K562 (cell line): ENCODE measurements at regions not wholly inside any gene's neighbourhood (a gene's known extent, or its start where the extent isn't known, plus 50 kb on each side); places are given as distances from the start of the nearest gene placed in this dataset.

Source experiments
- ATAC-seq: fragments of 200-7000 bp; cut with Tn5 transposase; 3 replicates; pipeline ENCODE4 v1.9.1; 2020; ENCODE audit warnings: moderate library complexity
- BruUV-seq: library from RNA; stranded (reverse); fragments of 400-500 nt; replicated peaks from 2 replicates; lab custom pipeline; 2021; lab: Mats Ljungman, UMichigan
- CTCF ChIA-PET: fragments of 300-600 bp; formaldehyde crosslinking; extraction: SDS; loops from one replicate; lab custom pipeline; 2021; ENCODE audit warnings: low intra/inter-chr PET ratio; lab: Yijun Ruan, JAX
- POLR2A ChIA-PET: fragments of 300-600, 350-650 bp; sonication (Branson Sonifier 250); formaldehyde crosslinking; extraction: SDS; loops from one replicate; lab custom pipeline; 2021; ENCODE audit warnings: antibody characterized with exemption, inconsistent platforms; lab: Yijun Ruan, JAX
- DNase-seq, 4 experiments: peaks; one replicate each; pipeline versions ENCODE4 v3.0.0 to v3.0.0-alpha.2; 2011 to 2018; ENCODE audit warnings: low spot score in 3 of 4, mixed read lengths in 3 of 4; ENCODE audit errors: extremely low read depth in 1 of 4
- FAIRE-seq: peaks from 2 replicates; lab custom pipeline; 2011; peaks lifted over from hg19 to GRCh38; lab: Jason Lieb, UNC
- H2AFZ ChIP-seq: 2 replicates; pipeline ENCODE4 v1.6.0; 2011; ENCODE audit warnings: low read depth, low read length, control low read depth, inconsistent platforms
- H3K27ac ChIP-seq: fragments of 200-600 bp; 3 replicates; pipeline ENCODE4 v1.8.0; 2011; ENCODE audit warnings: low read depth, mild to moderate bottlenecking, control low read depth, inconsistent platforms, low read length, moderate library complexity, mixed read lengths; ENCODE audit errors: extremely low read depth
- H3K27me3 ChIP-seq, 2 experiments: fragments of 300-600 bp in 1 of 2; 2 replicates in 1 of 2; 3 replicates in 1 of 2; pipeline versions ENCODE4 v1.6.0 to v1.8.0; 2011; ENCODE audit warnings: inconsistent platforms in 2 of 2, low read length in 2 of 2, mild to moderate bottlenecking in 1 of 2, mixed read lengths in 1 of 2, moderate library complexity in 1 of 2; ENCODE audit not compliant: control insufficient read depth in 2 of 2, insufficient read depth in 2 of 2
- H3K36me3 ChIP-seq: fragments of 300-600 bp; 3 replicates; pipeline ENCODE4 v1.8.0; 2011; ENCODE audit warnings: mild to moderate bottlenecking, low read length, inconsistent platforms; ENCODE audit not compliant: control insufficient read depth, insufficient read depth
- H3K4me1 ChIP-seq, 2 experiments: fragments of 200-600 bp in 1 of 2; replicated peaks in 1 of 2; 2 replicates in 1 of 2; 3 replicates in 1 of 2; pipeline versions ENCODE4 v1.5.1 to v1.8.0; 2011; ENCODE audit warnings: inconsistent platforms in 2 of 2, low read length in 2 of 2, mild to moderate bottlenecking in 1 of 2, mixed read lengths in 1 of 2, moderate library complexity in 1 of 2; ENCODE audit not compliant: control insufficient read depth in 2 of 2, insufficient read depth in 2 of 2
- H3K4me2 ChIP-seq: 2 replicates; pipeline ENCODE4 v1.6.1; 2011; ENCODE audit warnings: low read length, control low read depth, inconsistent platforms, mixed read lengths; ENCODE audit not compliant: insufficient read depth
- H3K4me3 ChIP-seq: fragments of 200-600 bp; sonication (generic), shearing (Covaris generic); 2 replicates; pipeline ENCODE4 v1.5.1; 2016; ENCODE audit warnings: control low read depth, inconsistent platforms
- H3K79me2 ChIP-seq: fragments of 200-600 bp; 3 replicates; pipeline ENCODE4 v1.8.0; 2011; ENCODE audit warnings: low read length, inconsistent platforms; ENCODE audit not compliant: control insufficient read depth, insufficient read depth
- H3K9ac ChIP-seq, 2 experiments: 2 replicates each; pipeline versions ENCODE4 v1.6.0 to v1.6.1; 2011; ENCODE audit warnings: low read depth in 2 of 2, low read length in 2 of 2, control low read depth in 1 of 2, inconsistent platforms in 1 of 2, mild to moderate bottlenecking in 1 of 2, mixed read lengths in 1 of 2; ENCODE audit not compliant: insufficient read depth in 1 of 2
- H3K9me1 ChIP-seq: one replicate; pipeline ENCODE4 v1.6.0; 2011; ENCODE audit warnings: inconsistent platforms, mild to moderate bottlenecking, low read length, moderate library complexity; ENCODE audit not compliant: control insufficient read depth, insufficient read depth
- H3K9me3 ChIP-seq: replicated peaks from 2 replicates; pipeline ENCODE4 v1.5.1; 2011; ENCODE audit warnings: low read depth, low read length, inconsistent platforms; ENCODE audit not compliant: control insufficient read depth, insufficient read depth
- H4K20me1 ChIP-seq: replicated peaks from 2 replicates; pipeline ENCODE4 v1.6.1; 2011; ENCODE audit warnings: low read length, inconsistent platforms, mixed read lengths; ENCODE audit not compliant: control insufficient read depth, insufficient read depth
- ARID2 ChIP-seq: fragments of 450-650 bp; IDR thresholded peaks from 2 replicates; pipeline ENCODE4 v1.6.1; 2017; ENCODE audit warnings: antibody characterized with exemption, mild to moderate bottlenecking
- C11orf30 ChIP-seq: fragments of 450-650 bp; IDR thresholded peaks from 2 replicates; pipeline ENCODE4 v1.6.1; 2016; ENCODE audit warnings: low read depth, mild to moderate bottlenecking
- CBX8 ChIP-seq: fragments of 200-600 bp; sonication (generic); IDR thresholded peaks from 2 replicates; pipeline ENCODE4 v1.6.1; 2012; ENCODE audit warnings: borderline replicate concordance, mixed run types, low read depth, mild to moderate bottlenecking, moderate library complexity, mixed read lengths, low read length, control low read depth, inconsistent platforms; ENCODE audit not compliant: poor library complexity, severe bottlenecking; ENCODE audit errors: extremely low read depth
- CC2D1A ChIP-seq: fragments of 450-650 bp; IDR thresholded peaks from 2 replicates; pipeline ENCODE4 v1.6.1; 2017; ENCODE audit warnings: mild to moderate bottlenecking
- ELF1 ChIP-seq: fragments of 200-800 bp; sonication (Bioruptor generic); IDR thresholded peaks from 2 replicates; pipeline ENCODE4 v1.6.1; 2016; ENCODE audit warnings: missing genetic modification characterization, missing compliant biosample characterization
- HCFC1 ChIP-seq: IDR thresholded peaks from 2 replicates; pipeline ENCODE4 v1.6.1; 2012; ENCODE audit warnings: low read depth, low read length, improper control_type of control experiment
- KLF10 ChIP-seq: fragments of 250-450 bp; sonication (Bioruptor Pico); IDR thresholded peaks from 2 replicates; pipeline ENCODE4 v1.6.1; 2021; ENCODE audit warnings: matching md5 sums
- SETDB1 ChIP-seq: IDR thresholded peaks from one replicate; pipeline ENCODE4 v1.6.1; 2012; ENCODE audit warnings: low read length, control low read depth, inconsistent platforms
- SRSF9 ChIP-seq: fragments of 200-400 bp; formaldehyde crosslinking; IDR thresholded peaks from 2 replicates; pipeline ENCODE4 v1.6.1; 2017; ENCODE audit warnings: low read depth, low read length, borderline replicate concordance
- ZFX ChIP-seq: sonication (generic); formaldehyde crosslinking; IDR thresholded peaks from 2 replicates; pipeline ENCODE4 v1.8.0; 2022; ENCODE audit warnings: mild to moderate bottlenecking, missing genetic modification reagents, moderate library complexity
- ZNF57 ChIP-seq: fragments of 450-650 bp; formaldehyde crosslinking; IDR thresholded peaks from 2 replicates; pipeline ENCODE4 v1.4.0; 2020; ENCODE audit warnings: mild to moderate bottlenecking, moderate library complexity
- in situ Hi-C: fragments of 300-500 bp; cut with MboI; formaldehyde crosslinking; loops from 4 replicates; pipeline ENCODE4 v1.15.0; 2018; ENCODE audit warnings: inconsistent platforms, mixed read lengths
- intact Hi-C: fragments of 100-400 bp; cut with micrococcal nuclease; formaldehyde crosslinking; loops from 2 replicates; pipeline ENCODE4 v1.14.2; 2022
- TF ChIP-seq, protein P1 (sequence below): sonication (generic); formaldehyde crosslinking; IDR thresholded peaks from 2 replicates; pipeline ENCODE4 v1.8.0; 2023; ENCODE audit warnings: missing genetic modification reagents, mild to moderate bottlenecking, borderline replicate concordance
- TF ChIP-seq, protein P2 (sequence below): fragments of 250-450 bp; sonication (Bioruptor Pico); IDR thresholded peaks from 2 replicates; pipeline ENCODE4 v1.8.0; 2021; ENCODE audit warnings: borderline replicate concordance, mild to moderate bottlenecking, moderate library complexity; ENCODE audit not compliant: poor library complexity, severe bottlenecking
- TF ChIP-seq, protein P3 (sequence below): sonication (generic); formaldehyde crosslinking; IDR thresholded peaks from 2 replicates; pipeline ENCODE4 v1.8.1; 2023; ENCODE audit warnings: missing genetic modification reagents, mild to moderate bottlenecking, borderline replicate concordance

DNA sequence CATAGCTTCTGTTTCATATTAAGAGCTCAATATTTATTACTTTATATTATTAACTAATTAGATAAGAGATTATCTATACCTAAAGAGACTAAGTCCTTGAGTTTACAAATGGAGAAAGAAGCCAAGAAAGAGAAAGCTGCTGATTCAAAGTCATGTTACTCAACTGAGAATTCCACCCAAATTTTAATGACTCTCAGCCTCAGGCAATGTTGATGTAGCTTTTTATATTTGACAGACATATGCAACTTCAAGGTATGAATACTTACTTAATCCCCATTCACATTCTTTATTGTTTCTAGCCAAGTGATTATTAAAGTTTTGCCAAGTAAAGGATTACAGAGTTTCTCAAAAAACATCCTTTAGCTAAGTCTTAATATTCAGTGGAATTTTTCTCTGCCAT is 527.5 kb upstream of the NMUR2 start:
- no peaks in the 10 kb centered on the region for H3K9me1 ChIP-seq
- H3K27me3 ChIP-seq, result no peaks in the 10 kb centered on the region
- POLR2A ChIA-PET, result no interaction called here
- no peak overlapping the region for H3K4me3 ChIP-seq
- CTCF ChIA-PET, result no interaction called here
- H3K36me3 ChIP-seq, result no peaks in the 10 kb centered on the region
- intact Hi-C loops (no loop called here), in situ Hi-C loops (no loop called here)
- ATAC-seq (no peak), DNase-seq (no peak), FAIRE-seq (no peak)
- H3K79me2 ChIP-seq, result no peaks in the 10 kb centered on the region
- no peak overlapping the region for H2AFZ ChIP-seq
- H3K27ac ChIP-seq, result no peak overlapping the region
- H3K4me2 ChIP-seq, result no peak overlapping the region
- BruUV-seq, result no TSS peak
- no peak overlapping the region for H3K9ac ChIP-seq
- no peaks in the 10 kb centered on the region for H3K4me1 ChIP-seq
- H3K9me3 ChIP-seq, result no peaks in the 10 kb centered on the region
- H4K20me1 ChIP-seq, result no peaks in the 10 kb centered on the region
- TF ChIP-seq, protein P1, sequence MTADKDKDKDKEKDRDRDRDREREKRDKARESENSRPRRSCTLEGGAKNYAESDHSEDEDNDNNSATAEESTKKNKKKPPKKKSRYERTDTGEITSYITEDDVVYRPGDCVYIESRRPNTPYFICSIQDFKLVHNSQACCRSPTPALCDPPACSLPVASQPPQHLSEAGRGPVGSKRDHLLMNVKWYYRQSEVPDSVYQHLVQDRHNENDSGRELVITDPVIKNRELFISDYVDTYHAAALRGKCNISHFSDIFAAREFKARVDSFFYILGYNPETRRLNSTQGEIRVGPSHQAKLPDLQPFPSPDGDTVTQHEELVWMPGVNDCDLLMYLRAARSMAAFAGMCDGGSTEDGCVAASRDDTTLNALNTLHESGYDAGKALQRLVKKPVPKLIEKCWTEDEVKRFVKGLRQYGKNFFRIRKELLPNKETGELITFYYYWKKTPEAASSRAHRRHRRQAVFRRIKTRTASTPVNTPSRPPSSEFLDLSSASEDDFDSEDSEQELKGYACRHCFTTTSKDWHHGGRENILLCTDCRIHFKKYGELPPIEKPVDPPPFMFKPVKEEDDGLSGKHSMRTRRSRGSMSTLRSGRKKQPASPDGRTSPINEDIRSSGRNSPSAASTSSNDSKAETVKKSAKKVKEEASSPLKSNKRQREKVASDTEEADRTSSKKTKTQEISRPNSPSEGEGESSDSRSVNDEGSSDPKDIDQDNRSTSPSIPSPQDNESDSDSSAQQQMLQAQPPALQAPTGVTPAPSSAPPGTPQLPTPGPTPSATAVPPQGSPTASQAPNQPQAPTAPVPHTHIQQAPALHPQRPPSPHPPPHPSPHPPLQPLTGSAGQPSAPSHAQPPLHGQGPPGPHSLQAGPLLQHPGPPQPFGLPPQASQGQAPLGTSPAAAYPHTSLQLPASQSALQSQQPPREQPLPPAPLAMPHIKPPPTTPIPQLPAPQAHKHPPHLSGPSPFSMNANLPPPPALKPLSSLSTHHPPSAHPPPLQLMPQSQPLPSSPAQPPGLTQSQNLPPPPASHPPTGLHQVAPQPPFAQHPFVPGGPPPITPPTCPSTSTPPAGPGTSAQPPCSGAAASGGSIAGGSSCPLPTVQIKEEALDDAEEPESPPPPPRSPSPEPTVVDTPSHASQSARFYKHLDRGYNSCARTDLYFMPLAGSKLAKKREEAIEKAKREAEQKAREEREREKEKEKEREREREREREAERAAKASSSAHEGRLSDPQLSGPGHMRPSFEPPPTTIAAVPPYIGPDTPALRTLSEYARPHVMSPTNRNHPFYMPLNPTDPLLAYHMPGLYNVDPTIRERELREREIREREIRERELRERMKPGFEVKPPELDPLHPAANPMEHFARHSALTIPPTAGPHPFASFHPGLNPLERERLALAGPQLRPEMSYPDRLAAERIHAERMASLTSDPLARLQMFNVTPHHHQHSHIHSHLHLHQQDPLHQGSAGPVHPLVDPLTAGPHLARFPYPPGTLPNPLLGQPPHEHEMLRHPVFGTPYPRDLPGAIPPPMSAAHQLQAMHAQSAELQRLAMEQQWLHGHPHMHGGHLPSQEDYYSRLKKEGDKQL (CRISPR knock-in tag), result no peak
- TF ChIP-seq SRSF9, result no peak
- TF ChIP-seq ARID2, result no peak
- TF ChIP-seq C11orf30, result no peak
- TF ChIP-seq CBX8, result no peak
- TF ChIP-seq ELF1, result no peak
- no peak for TF ChIP-seq HCFC1
- TF ChIP-seq, protein P2, sequence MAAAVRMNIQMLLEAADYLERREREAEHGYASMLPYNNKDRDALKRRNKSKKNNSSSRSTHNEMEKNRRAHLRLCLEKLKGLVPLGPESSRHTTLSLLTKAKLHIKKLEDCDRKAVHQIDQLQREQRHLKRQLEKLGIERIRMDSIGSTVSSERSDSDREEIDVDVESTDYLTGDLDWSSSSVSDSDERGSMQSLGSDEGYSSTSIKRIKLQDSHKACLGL (CRISPR knock-in tag), result no peak
- TF ChIP-seq ZNF57 (CRISPR knock-in tag), result no peak
- TF ChIP-seq KLF10 (CRISPR knock-in tag), result no peak
- TF ChIP-seq CC2D1A, result no peak
- no peak for TF ChIP-seq SETDB1
- TF ChIP-seq, protein P3, sequence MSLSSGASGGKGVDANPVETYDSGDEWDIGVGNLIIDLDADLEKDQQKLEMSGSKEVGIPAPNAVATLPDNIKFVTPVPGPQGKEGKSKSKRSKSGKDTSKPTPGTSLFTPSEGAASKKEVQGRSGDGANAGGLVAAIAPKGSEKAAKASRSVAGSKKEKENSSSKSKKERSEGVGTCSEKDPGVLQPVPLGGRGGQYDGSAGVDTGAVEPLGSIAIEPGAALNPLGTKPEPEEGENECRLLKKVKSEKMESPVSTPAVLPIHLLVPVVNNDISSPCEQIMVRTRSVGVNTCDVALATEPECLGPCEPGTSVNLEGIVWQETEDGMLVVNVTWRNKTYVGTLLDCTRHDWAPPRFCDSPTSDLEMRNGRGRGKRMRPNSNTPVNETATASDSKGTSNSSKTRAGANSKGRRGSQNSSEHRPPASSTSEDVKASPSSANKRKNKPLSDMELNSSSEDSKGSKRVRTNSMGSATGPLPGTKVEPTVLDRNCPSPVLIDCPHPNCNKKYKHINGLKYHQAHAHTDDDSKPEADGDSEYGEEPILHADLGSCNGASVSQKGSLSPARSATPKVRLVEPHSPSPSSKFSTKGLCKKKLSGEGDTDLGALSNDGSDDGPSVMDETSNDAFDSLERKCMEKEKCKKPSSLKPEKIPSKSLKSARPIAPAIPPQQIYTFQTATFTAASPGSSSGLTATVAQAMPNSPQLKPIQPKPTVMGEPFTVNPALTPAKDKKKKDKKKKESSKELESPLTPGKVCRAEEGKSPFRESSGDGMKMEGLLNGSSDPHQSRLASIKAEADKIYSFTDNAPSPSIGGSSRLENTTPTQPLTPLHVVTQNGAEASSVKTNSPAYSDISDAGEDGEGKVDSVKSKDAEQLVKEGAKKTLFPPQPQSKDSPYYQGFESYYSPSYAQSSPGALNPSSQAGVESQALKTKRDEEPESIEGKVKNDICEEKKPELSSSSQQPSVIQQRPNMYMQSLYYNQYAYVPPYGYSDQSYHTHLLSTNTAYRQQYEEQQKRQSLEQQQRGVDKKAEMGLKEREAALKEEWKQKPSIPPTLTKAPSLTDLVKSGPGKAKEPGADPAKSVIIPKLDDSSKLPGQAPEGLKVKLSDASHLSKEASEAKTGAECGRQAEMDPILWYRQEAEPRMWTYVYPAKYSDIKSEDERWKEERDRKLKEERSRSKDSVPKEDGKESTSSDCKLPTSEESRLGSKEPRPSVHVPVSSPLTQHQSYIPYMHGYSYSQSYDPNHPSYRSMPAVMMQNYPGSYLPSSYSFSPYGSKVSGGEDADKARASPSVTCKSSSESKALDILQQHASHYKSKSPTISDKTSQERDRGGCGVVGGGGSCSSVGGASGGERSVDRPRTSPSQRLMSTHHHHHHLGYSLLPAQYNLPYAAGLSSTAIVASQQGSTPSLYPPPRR (CRISPR knock-in tag), result no peak
- TF ChIP-seq ZFX (CRISPR knock-in tag), result no peak
